ENCODE measurements at regions not wholly inside any gene's neighbourhood (a gene's known extent, or its start where the extent isn't known, plus 50 kb on each side); places are given as distances from the start of the nearest gene placed in this dataset.
"Not testable (repeated sequence)": the region's sequence is repeated elsewhere in the genome, so short reads cannot be mapped to it uniquely, and the experiment has no call there.

GRCh38 chr18:40179729-40180461 is 1775.1 kb upstream of the PIK3C3 start:
- DNase-seq, result peak; percentile 10

GRCh38 chr18:40168026-40168425 is 1787.0 kb upstream of the PIK3C3 start:
- DNase-seq, result no peak

DNA sequence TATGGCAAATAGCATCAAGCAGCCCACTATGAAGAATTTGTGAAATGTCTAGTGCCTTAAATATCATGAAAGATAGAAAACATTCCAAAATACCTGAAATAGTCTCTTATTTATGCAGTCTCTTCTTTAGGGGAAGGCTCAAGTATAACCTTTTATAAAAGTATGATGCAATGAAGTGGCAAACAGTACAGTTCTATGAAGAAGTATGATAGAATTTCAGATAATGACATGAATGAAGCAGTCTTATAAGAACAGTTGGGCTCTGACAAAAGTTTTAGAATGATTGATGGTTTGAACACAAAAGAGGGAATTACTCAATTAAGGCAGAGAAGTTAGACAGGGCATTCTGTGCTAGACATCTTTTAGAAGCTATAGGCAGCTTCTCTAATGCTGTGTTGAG is 1791.8 kb upstream of the PIK3C3 start:
- no peak for DNase-seq

GRCh38 chr18:40160361-40160760 is 1794.7 kb upstream of the PIK3C3 start:
- DNase-seq, result no peak

- peak; percentile 88 for DNase-seq
Observed at GRCh38 chr18:40159141-40160017, 1795.7 kb upstream of the PIK3C3 start.

GRCh38 chr18:40157120-40157519 is 1797.9 kb upstream of the PIK3C3 start:
- DNase-seq, result no peak

DNA sequence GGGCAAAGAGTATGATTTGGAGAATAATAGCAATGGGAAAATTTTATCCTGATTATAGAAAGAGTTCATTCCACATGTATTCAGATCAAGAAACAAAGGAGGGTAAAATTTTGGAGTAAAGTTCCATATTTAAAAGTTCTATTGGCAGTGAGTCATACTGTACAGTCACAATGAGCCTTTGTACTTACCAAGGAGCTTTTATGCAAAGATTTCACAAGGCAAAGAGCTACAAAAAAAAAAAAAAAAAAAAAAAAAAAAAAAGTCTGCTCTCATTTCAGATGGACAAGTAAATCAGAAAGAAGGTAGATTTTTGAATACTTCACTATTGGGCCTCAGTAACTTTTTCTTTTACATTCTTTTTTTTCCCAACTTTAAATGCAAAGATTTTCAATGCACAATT is 1802.2 kb upstream of the PIK3C3 start:
- peak; percentile 17 for DNase-seq

- no peak for DNase-seq
Observed at GRCh38 chr18:40148960-40149359, 1806.1 kb upstream of the PIK3C3 start.

DNA sequence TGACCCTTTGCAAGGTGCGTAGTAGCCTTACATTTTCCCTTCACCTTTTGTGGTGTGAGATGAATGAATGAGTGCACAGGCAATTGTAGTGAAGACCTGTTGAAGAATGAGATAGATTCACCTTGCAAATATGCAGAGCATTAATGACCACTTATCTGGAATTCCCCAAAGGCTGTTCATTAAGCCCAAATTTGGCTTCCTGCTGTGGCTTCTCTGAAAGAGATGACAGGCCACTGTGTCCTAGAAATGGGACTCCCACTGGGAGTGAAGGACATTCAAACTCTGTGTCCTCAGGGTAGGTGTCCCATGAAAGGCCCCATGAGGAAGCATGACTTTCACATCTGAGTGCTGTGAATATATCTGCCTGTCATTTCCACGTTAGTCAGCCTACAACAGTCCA is 1821.8 kb upstream of the PIK3C3 start:
- no peak for DNase-seq

DNA sequence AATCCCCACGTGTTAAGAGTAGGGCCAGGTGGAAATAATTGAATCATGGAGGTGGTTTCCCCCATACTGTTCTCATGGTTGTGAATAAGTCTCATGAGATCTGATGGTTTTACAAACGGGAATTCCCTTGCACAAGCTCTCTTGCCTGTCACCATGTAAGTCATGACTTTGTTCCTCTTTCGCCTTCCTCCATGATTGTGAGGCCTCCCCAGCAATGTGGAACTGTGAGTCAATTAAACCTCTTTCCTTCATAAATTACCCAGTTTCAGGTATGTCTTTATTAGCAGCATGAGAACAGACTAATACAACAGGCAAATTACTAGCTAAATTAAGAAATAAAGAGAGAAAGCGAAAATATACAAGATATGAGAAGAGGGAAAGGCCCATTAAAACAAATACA is 1822.6 kb upstream of the PIK3C3 start:
- not testable (repeated sequence) for DNase-seq

- DNase-seq, result peak; percentile 35
Observed at GRCh38 chr18:40124107-40124506, 1830.9 kb upstream of the PIK3C3 start.

GRCh38 chr18:40120796-40121391 is 1834.1 kb upstream of the PIK3C3 start:
- DNase-seq, result no peak

- no peak for DNase-seq
Observed at GRCh38 chr18:40120356-40120755, 1834.7 kb upstream of the PIK3C3 start.

DNA sequence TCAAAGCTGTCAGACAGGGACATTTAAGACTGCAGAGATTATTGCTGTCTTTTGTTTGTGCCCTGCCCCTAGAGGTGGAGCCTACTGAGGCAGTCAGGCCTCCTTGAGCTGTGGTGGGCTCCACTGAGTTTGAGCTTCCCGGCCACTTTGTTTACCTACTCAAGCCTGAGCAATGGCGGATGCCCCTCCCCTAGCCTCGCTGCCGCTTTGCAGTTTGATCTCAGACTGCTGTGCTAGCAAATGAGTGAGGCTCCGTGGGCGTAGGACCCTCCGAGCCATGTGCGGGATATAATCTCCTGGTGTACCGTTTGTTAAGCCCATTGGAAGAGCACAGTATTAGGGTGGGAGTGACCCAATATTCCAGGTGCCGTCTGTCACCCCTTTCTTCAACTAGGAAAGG is 1835.5 kb upstream of the PIK3C3 start:
- DNase-seq, result not testable (repeated sequence)

DNA sequence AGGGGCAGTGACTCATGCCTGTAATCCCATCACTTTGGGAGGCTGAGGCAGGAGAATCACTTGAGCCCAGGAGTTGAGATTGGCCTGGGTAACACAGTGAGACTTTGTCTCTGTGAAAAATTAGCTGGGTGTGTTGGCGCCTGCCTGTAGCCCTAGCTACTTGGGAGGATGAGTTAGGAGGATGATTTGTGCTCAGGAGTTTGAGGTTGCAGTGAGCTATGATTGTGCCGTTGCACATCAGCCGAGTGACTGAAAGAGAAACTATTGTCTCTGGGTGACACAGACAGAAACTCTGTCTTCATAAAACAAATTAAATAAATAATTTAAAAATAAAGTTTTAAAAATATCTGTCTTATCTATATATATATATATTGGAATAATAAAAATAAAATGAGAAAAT is 1844.6 kb upstream of the PIK3C3 start:
- no peak for DNase-seq

- DNase-seq, result peak; percentile 67
Observed at GRCh38 chr18:40109252-40110049, 1845.6 kb upstream of the PIK3C3 start.

GRCh38 chr18:40108596-40108995 is 1846.4 kb upstream of the PIK3C3 start:
- peak; percentile 32 for DNase-seq

- DNase-seq, result no peak
Observed at GRCh38 chr18:40102903-40103302, 1852.1 kb upstream of the PIK3C3 start.

GRCh38 chr18:40099641-40100040 is 1855.4 kb upstream of the PIK3C3 start:
- no peak for DNase-seq

DNA sequence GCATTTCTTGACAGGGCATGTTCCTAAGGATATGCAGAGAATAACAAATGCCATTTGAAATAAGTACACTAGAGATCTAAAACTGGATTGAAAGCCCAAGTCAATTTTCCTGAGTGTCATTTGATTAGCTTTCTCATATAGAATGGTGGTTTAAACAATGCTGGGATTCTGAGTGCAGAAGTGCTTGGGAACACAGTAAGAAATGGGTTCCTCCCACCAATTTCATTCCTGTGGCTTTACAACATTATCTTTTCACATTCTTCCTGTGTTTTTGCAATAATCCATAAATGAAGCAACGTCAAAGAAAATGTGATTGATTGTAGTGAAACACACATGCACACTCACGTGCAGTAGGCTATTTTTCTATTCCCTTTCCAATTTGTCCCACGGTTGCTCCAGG is 1858.4 kb upstream of the PIK3C3 start:
- no peak for DNase-seq

- DNase-seq, result no peak
Observed at GRCh38 chr18:40094441-40094840, 1860.6 kb upstream of the PIK3C3 start.

- DNase-seq, result no peak
Observed at GRCh38 chr18:40088130-40088529, 1866.9 kb upstream of the PIK3C3 start.

- no peak for DNase-seq
Observed at GRCh38 chr18:40079786-40080185, 1875.2 kb upstream of the PIK3C3 start.

Measured in DMS53 (cell line).